HS-5 (cell line): ENCODE measurements at regions not wholly inside any gene's neighbourhood (a gene's known extent, or its start where the extent isn't known, plus 50 kb on each side); places are given as distances from the start of the nearest gene placed in this dataset.

Experiments
- DNase-seq: peaks from one replicate; pipeline ENCODE4 v3.0.0-alpha.2; 2012; ENCODE audit warnings: low read depth

GRCh38 chr4:186934244-186934643, 210.6 kb upstream of the FAT1 start:
- no peak for DNase-seq

DNA sequence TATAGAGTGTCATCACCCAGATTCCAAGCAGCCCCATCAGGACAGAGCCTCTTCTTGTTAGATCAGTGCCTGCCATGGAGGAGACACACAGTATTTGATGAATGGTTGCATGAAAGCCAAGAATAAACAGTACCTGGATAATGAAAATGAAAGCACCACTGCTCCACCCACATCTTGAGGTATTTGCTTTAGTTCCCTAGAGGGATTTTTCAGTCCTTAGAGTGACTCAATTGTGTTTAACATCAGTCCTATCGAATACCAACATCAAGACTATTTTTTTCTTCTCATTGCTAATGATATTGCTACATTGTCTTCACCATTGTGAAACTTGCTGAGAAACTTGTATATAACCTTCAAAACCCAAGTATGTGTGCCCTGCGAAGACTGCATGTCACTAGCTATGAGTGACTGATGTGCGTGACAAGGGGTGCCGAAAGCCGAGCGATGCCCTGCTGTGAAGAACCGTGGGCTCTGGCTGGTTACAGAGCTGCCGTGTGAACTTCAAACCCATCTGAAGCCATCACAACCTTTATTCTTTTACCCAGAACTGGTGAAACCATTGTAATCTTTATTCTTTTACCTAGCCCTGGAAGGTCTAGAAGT, 211.3 kb upstream of the FAT1 start:
- no peak for DNase-seq

DNA sequence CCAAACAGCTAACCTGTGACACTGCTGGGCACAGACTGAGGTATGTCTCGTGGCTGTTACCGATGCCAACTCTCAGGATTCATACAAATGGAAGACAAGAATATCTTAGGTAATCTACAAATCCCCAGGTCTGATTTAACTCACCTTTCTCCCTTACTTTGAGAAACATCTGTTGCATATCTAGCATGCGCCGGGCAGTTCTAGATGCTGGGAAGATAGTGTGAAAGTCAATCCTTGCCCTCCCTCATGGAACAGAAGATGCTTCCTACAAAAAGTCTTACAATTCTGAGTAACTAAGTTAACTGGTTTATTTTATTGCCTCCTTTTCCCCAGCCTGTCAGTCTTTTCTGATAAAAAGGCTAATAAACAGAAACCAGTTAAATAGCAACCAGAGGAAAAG, 212.2 kb upstream of the FAT1 start:
- no peak for DNase-seq

DNA sequence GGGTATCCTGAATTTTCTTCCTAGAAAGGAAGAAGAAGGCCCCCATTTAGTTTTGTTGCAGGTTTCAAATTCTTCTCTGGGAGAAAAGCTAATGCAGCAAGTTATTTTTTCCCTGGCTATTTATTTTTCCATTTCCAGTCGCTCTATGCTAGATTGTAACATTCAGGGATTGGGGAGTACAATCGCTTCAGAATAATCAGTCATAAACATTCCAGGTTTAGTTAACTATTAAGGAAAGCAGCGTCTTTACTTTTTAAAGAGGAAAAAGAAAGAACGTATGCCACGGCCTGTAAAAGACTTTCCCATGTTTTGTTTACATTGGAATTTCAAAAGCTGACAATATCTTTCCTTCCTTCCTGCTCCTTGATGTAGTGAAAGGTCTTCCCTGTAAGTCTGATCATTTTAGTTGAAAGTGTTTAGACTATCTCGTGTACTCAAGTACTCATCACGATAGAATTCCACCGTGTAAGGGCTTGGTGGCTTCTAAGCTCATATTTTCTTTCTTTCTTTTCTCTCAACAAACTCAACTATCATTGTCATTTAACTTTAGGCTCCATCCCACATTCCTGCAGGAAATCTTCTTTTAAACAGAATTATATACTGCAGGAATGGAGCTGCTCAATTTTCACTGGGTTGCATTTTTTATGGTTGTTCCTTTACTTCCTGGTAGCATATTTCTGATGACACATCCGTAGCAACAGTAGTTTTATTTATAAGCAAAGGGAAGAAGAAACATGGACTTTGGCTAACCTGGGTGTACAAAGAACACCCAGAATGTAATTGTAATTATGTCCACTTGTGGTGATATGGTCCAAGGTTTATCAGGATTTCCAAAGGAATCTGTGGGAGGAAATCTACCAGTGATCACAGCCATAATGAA, 213.1 kb upstream of the FAT1 start:
- DNase-seq: no peak

GRCh38 chr4:186939226-186939625, 215.6 kb upstream of the FAT1 start:
- DNase-seq: no peak

- no peak for DNase-seq
These were observed 216.1 kb upstream of the FAT1 start for GRCh38 chr4:186939766-186940165.

GRCh38 chr4:186940476-186940875, 216.8 kb upstream of the FAT1 start:
- DNase-seq: no peak

DNA sequence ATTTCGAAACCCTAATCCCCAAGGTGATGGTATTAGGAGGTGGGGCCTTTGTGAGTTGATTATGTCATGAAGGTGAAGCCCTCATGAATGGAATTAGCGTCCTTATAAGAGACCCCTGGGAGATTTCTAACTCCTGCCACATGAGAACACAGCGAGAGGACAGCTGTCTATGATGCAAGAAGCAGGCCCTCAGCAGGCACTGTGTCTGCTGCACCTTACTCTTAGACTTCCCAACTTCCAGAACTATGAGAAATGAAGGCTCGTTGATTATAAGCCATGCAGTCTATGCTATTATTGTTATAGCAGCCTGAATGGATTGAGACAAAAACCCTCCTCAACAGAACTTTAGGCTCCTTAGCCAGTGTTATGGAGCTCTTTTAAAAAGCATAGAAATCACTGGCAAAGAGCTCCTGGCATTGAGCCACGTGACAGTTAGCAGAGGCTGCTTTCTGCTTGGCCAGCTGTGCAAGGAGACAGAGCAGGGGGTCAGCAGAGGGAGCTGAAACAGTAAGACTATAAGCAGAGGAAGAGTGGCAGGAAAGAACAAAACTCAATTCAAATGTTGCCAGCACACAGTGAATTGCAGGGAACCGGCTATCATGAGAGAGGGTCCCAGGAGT, 219.2 kb upstream of the FAT1 start:
- DNase-seq: no peak

DNA sequence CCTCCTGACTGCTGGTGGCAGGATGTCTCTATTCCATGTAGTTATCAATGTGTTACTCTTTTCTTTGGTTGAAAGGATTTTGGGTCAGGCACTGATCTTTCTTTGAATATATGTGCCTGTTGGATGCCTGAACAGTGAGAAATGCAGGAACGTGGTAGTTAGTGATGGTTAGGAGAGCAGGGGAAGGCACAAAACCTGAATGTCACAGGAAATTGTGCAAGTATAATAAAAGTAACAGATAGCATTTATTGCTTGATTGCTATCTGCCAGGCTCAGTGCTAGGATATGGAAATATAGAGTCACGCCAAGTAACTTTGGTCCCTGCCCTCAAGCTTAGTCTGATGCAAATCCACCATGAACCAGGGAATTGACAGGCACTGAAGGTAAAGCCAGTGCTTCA, 219.8 kb upstream of the FAT1 start:
- no peak for DNase-seq

- no peak for DNase-seq
These were observed 222.5 kb upstream of the FAT1 start for GRCh38 chr4:186946136-186946535.

GRCh38 chr4:186946682-186947294, 223.1 kb upstream of the FAT1 start:
- no peak for DNase-seq

DNA sequence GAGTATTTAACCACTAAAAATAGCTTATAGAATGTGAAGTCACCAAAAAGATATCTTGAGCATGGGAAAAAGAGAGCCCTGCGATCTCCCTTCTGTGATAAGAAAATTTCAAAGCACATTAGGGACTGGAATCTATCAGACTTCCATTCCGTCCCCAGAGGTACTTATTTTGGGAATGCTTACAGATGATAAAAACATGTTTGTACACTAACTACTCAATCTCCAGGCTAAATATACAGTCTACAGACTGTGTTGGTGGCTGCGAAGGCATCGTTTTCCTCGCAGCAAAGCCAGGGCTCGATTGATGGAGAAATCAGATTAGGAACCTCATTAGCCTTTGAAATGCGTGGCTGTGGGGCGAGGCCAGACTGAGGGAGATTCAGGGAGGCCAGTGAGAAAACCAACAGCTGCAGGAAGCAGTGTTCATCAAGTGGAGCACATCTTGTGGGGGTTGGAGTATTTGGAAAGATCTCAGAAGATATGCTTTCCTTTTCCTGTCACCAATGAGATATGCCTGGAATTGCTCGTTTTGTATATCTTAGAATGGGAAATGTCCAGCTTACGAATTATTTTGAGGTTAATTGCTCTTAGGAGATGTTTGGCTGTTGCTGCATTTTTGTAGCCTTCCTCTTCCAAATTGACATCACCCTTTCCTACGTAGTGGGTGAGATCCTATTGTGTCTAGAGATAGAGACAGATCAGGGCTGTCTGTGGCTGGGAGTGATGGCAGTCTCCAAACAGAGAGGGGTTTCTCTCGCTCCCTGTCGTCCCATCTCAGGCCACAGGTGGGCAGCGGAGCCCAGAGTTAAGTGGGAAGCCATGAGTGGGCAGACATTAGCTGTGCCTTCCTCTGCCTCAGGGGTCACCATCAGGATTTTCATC, 224.9 kb upstream of the FAT1 start:
- DNase-seq: no peak

GRCh38 chr4:186949847-186950246, 226.2 kb upstream of the FAT1 start:
- no peak for DNase-seq

DNA sequence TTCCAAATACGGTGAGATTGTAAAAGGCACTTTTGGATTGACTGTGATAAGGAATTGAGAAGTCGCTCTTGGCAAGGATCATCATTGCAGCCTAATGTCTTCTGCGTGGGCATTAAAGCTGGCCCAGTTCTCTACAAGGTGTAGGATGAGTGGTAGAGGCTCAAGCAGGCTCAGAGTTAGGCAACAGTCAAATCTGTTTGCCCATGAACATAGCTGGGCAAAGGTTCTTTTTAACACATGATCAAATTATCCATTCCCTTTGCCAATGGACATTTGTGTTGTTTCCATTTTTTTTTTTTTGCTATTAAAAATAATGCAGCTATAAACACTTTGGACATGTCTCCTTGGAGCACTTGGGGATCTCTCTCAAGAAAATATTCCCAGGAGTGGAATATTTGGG, 229.1 kb upstream of the FAT1 start:
- no peak for DNase-seq

DNA sequence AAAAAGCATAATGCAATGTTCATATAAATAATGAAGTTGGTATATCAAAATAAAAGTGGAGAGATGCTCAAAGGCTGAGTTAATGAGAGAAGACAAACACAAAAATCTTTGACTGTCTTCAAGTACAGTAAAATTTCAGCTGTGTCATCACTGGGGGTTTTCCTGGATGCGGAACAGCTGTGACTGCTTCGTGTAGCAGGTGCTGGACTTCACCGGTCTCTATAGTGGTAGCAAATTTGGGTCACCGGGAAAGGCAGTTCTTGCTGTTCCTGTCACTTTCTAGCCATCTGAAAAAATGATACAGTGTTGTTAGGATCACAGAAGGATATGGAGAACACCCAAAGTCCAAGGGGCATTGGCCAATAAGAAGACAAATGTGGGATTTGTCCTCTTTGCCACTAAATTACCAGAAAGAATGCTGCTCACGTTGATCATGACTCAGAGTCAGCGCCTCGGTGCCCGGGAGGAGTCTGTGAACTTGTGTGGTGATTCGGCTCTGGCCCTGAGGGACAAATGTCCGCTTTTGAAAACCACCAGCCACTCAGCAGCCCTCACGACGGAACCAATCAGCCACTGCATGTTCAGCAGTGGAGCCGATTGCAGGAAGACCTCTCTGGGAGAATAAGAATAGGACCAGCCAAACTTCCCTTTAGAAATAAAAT, 230.1 kb upstream of the FAT1 start:
- DNase-seq: no peak

DNA sequence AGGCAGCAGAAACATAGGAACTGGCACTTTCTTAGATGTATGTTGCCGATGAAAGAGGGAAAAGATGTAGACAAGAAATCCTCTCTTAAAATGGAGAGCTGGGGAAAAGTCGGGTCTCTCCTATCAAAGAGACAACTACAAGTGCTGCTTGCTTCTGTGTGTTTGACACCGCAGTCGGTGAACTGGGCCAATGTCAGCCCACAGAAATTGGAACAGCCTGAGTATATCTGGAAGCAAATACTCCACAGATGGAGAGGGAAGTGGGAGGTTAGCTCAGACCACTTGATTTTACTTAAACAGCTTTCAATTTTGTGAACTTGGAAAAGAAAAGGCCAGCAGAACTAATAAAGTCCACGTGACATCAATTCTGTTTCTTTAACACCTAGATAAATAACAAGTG, 230.9 kb upstream of the FAT1 start:
- no peak for DNase-seq

DNA sequence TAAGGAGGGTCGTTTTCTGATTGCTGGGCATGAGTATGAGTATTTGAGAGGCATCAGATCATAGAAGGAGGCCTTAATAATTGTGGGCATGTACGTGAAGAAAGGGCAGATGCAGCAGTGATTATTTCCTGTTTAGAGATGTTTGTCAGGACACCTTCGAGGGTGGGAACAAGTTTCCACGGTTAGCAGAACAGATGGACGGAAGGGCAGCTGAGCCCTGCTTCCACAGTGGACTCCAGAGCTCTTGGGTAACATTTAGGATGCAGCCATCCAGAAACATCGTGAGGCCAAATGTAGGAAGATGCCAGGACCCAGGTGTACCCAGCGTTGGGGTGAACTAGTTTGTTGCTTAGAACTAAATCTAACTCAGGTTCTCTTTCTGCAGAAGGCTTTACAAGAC, 231.3 kb upstream of the FAT1 start:
- DNase-seq: no peak

DNA sequence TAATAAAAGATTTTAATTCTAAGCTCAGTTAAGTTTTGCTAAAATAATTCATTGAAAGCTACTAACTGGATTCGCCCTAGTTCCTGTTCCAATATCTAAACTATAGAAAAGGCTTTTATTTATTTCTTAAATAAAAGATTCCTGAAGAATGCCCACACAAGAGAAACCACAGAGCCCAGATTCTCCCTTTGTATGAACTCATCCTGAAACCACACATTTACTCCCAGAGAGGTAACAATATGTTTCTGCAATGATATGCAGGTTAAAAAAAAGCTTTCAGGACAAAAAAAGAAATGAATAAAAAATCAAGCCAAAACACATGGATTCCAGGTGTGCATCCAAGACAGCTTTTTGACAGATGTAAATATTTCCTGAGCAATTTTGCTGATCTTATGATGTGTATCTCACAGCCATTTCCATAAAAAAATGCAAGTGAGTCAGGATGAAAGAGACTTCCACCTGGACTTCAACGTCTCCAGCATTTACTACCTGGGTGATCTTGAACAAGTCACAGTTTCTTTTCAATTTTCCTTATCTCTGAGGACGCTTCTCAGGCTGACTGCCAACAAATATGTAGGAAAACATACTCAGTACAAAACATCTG, 234.4 kb upstream of the FAT1 start:
- DNase-seq: no peak

DNA sequence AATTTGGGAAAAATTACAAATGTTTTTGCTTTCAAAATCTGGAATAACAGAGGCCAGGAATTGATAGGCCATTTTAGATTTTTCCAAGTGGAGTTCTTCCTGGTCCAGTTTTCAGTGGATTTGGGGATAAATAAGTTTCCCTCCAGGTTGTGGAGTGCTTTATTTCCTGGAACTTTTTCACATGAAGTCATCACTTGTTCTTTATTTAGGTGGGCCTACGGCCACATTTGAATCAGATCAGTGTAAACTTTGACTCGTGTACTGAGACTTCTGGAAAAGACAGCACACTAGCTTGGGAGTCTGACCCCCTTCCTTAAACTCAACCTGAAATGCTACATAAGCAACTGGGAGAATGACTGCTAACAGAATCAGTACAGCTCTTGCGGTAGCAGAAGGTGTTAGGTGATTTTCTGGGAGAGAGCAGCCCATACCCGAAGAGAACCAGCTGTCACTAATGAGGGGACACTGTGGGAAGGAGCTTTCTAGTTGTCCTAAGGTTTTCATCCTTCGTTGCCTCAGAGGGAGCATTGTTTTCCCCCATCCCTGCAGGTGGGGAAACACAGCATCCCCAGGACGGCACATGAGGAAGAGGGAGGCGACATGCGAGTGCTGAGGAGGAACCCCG, 235.2 kb upstream of the FAT1 start:
- no peak for DNase-seq

- no peak for DNase-seq
These were observed 256.5 kb upstream of the FAT1 start for GRCh38 chr4:186979961-186980745.
